Keratinocyte (primary cell): ENCODE measurements at regions not wholly inside any gene's neighbourhood (a gene's known extent, or its start where the extent isn't known, plus 50 kb on each side); places are given as distances from the start of the nearest gene placed in this dataset.

Source experiments
- DNase-seq: peaks from one replicate; pipeline ENCODE4 v3.0.0-alpha.2; 2011; ENCODE audit warnings: low read depth, missing footprints, low spot score
- FAIRE-seq: peaks from 2 replicates; lab custom pipeline; 2011; peaks lifted over from hg19 to GRCh38; lab: Jason Lieb, UNC
- H2AFZ ChIP-seq: 2 replicates; pipeline ENCODE4 v1.6.0; 2012; ENCODE audit warnings: low read length, control low read depth, inconsistent platforms; ENCODE audit not compliant: control insufficient read depth
- H3K27ac ChIP-seq: 2 replicates; pipeline ENCODE4 v1.5.1; 2011; ENCODE audit warnings: low read length; ENCODE audit not compliant: control insufficient read depth, insufficient read depth
- H3K27me3 ChIP-seq: 3 replicates; pipeline ENCODE4 v1.6.0; 2011; ENCODE audit warnings: low read length; ENCODE audit not compliant: control insufficient read depth, insufficient read depth; ENCODE audit errors: extremely low read depth
- H3K36me3 ChIP-seq, 2 experiments: 2 replicates in 1 of 2; 3 replicates in 1 of 2; pipeline ENCODE4 v1.5.1; 2011; ENCODE audit warnings: low read length in 2 of 2, mild to moderate bottlenecking in 1 of 2; ENCODE audit not compliant: control insufficient read depth in 2 of 2, insufficient read depth in 2 of 2; ENCODE audit errors: extremely low read depth in 1 of 2
- H3K4me1 ChIP-seq: 3 replicates; pipeline ENCODE4 v1.5.1; 2011; ENCODE audit warnings: low read length; ENCODE audit not compliant: control insufficient read depth, insufficient read depth; ENCODE audit errors: extremely low read depth
- H3K4me2 ChIP-seq: 3 replicates; pipeline ENCODE4 v1.6.0; 2011; ENCODE audit warnings: low read depth, low read length; ENCODE audit not compliant: control insufficient read depth, insufficient read depth; ENCODE audit errors: extremely low read depth
- H3K4me3 ChIP-seq, 3 experiments: fragments of 200-600 bp in 1 of 3; sonication (generic) in 1 of 3; 2 replicates in 2 of 3; 3 replicates in 1 of 3; pipeline ENCODE4 v1.5.1; 2011 to 2016; ENCODE audit warnings: low read length in 3 of 3, mild to moderate bottlenecking in 3 of 3, control low read depth in 2 of 3, inconsistent platforms in 1 of 3, low read depth in 1 of 3, mixed read lengths in 1 of 3, mixed run types in 1 of 3, moderate library complexity in 1 of 3; ENCODE audit not compliant: control insufficient read depth in 2 of 3, insufficient read depth in 2 of 3; ENCODE audit errors: extremely low read depth in 1 of 3
- H3K79me2 ChIP-seq: 2 replicates; pipeline ENCODE4 v1.6.0; 2012; ENCODE audit warnings: low read length; ENCODE audit not compliant: control insufficient read depth, insufficient read depth
- H3K9ac ChIP-seq: 3 replicates; pipeline ENCODE4 v1.6.0; 2011; ENCODE audit warnings: low read length; ENCODE audit not compliant: control insufficient read depth, insufficient read depth; ENCODE audit errors: extremely low read depth
- H3K9me1 ChIP-seq: 3 replicates; pipeline ENCODE4 v1.6.0; 2011; ENCODE audit warnings: low read length; ENCODE audit not compliant: control insufficient read depth, insufficient read depth; ENCODE audit errors: extremely low read depth
- H3K9me3 ChIP-seq: 2 replicates; pipeline ENCODE4 v1.5.1; 2012; ENCODE audit warnings: low read depth, low read length; ENCODE audit not compliant: control insufficient read depth
- H4K20me1 ChIP-seq: 3 replicates; pipeline ENCODE4 v1.6.0; 2011; ENCODE audit warnings: low read length; ENCODE audit not compliant: control insufficient read depth, insufficient read depth; ENCODE audit errors: extremely low read depth
- CTCF ChIP-seq, 3 experiments: IDR thresholded peaks in 1 of 3; conservative IDR thresholded peaks in 1 of 3; optimal IDR thresholded peaks in 1 of 3; 2 replicates in 2 of 3; 3 replicates in 1 of 3; pipeline versions ENCODE3 to v1.5.1; 2011; ENCODE audit warnings: low read length in 3 of 3, mild to moderate bottlenecking in 3 of 3, moderate library complexity in 2 of 3, control low read depth in 1 of 3, inconsistent platforms in 1 of 3; ENCODE audit not compliant: insufficient read depth in 2 of 3; ENCODE audit errors: extremely low read depth in 1 of 3
- EZH2 ChIP-seq: IDR thresholded peaks from one replicate; pipeline ENCODE4 v1.6.1; 2012; ENCODE audit warnings: inconsistent platforms, mild to moderate bottlenecking, low read length, moderate library complexity
- dilution Hi-C: fragments of 300-500 bp; cut with MboI; formaldehyde crosslinking; loops from one replicate; pipeline ENCODE4 v1.7.0; 2020; ENCODE audit warnings: low sequenced_read_pairs; ENCODE audit not compliant: extremely low pct_ligation_motif_present

GRCh38 chr6:81655696-81656095 is 96.8 kb downstream of the TENT5A start:
- TF ChIP-seq CTCF (optimal IDR thresholded peaks at IDR 0.05 in 1 of 3, IDR thresholded peaks at IDR 0.05 in 1 of 3, conservative IDR thresholded peaks at IDR 0.05 in 1 of 3; ENCODE audit: extremely low read depth in 1 of 3, insufficient read depth in 2 of 3, low read length in 3 of 3): no peak
- no peak for TF ChIP-seq EZH2
- no peaks in the 10 kb centered on the region for H4K20me1 ChIP-seq
- H3K27ac ChIP-seq: no peak overlapping the region
- FAIRE-seq: no peak
- no peaks in the 10 kb centered on the region for H3K9me1 ChIP-seq
- H3K9me3 ChIP-seq: no peaks in the 10 kb centered on the region
- no peak overlapping the region for H3K9ac ChIP-seq
- no peak overlapping the region for H2AFZ ChIP-seq
- no peak overlapping the region for H3K4me3 ChIP-seq
- dilution Hi-C loops: no loop called here
- no peak for DNase-seq
- H3K79me2 ChIP-seq: no peaks in the 10 kb centered on the region
- no peaks in the 10 kb centered on the region for H3K4me1 ChIP-seq
- H3K36me3 ChIP-seq: no peaks in the 10 kb centered on the region
- H3K4me2 ChIP-seq: no peak overlapping the region
- no peaks in the 10 kb centered on the region for H3K27me3 ChIP-seq

DNA sequence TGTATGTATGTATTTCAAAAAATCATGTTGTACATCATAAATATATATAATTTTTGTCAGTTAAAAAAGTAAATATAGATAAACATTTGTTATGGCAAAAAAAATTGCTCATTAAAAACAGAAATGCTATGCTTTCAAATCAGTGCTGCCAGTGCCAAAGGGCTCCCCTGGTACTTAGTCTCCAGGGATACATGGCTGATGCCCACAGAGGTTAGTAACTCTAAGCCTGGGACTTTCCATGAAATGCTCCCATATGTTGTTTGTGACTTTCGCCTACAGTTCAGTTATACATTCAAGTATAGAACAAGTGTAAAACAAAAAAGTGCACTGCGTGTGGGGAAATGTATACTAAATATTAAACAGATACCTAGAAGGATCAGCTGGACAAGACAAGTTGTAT is 104.0 kb downstream of the TENT5A start:
- no peaks in the 10 kb centered on the region for H4K20me1 ChIP-seq
- no peaks in the 10 kb centered on the region for H3K27me3 ChIP-seq
- H3K4me1 ChIP-seq: no peaks in the 10 kb centered on the region
- no peak overlapping the region for H3K4me2 ChIP-seq
- H3K9ac ChIP-seq: no peak overlapping the region
- no peak for TF ChIP-seq CTCF (optimal IDR thresholded peaks at IDR 0.05 in 1 of 3, IDR thresholded peaks at IDR 0.05 in 1 of 3, conservative IDR thresholded peaks at IDR 0.05 in 1 of 3; ENCODE audit: extremely low read depth in 1 of 3, insufficient read depth in 2 of 3, low read length in 3 of 3)
- TF ChIP-seq EZH2: no peak
- no peak overlapping the region for H2AFZ ChIP-seq
- H3K9me3 ChIP-seq: no peaks in the 10 kb centered on the region
- no peaks in the 10 kb centered on the region for H3K9me1 ChIP-seq
- no peaks in the 10 kb centered on the region for H3K36me3 ChIP-seq
- FAIRE-seq (no peak), DNase-seq (no peak)
- no peaks in the 10 kb centered on the region for H3K79me2 ChIP-seq
- H3K27ac ChIP-seq: no peak overlapping the region
- dilution Hi-C loops: no loop called here
- no peak overlapping the region for H3K4me3 ChIP-seq
